Neuronal stem cell (in vitro differentiated cells): ENCODE measurements at regions not wholly inside any gene's neighbourhood (a gene's known extent, or its start where the extent isn't known, plus 50 kb on each side); places are given as distances from the start of the nearest gene placed in this dataset.

ENCODE experiments used
- DNase-seq: peaks from one replicate; pipeline ENCODE4 v3.0.0-alpha.2; 2013; ENCODE audit warnings: low spot score
- H2AFZ ChIP-seq: one replicate; pipeline ENCODE4 v1.6.1; 2013; ENCODE audit warnings: mild to moderate bottlenecking, low read length, inconsistent platforms
- H2AK5ac ChIP-seq: 2 replicates; pipeline ENCODE4 v1.6.1; 2013; ENCODE audit warnings: low read depth, mild to moderate bottlenecking, inconsistent platforms, low read length, moderate library complexity, mixed read lengths
- H2BK120ac ChIP-seq: 2 replicates; pipeline ENCODE4 v1.6.1; 2013; ENCODE audit warnings: low read depth, mild to moderate bottlenecking, inconsistent platforms, low read length, moderate library complexity, mixed read lengths
- H2BK12ac ChIP-seq: one replicate; pipeline ENCODE4 v1.6.1; 2013; ENCODE audit warnings: low read length, inconsistent platforms
- H2BK15ac ChIP-seq: 2 replicates; pipeline ENCODE4 v1.6.1; 2013; ENCODE audit warnings: mild to moderate bottlenecking, low read length, inconsistent platforms, mixed read lengths
- H2BK5ac ChIP-seq: one replicate; pipeline ENCODE4 v1.6.1; 2013; ENCODE audit warnings: inconsistent platforms, mild to moderate bottlenecking, low read length, moderate library complexity
- H3K14ac ChIP-seq: one replicate; pipeline ENCODE4 v1.6.1; 2013; ENCODE audit warnings: low read length, inconsistent platforms
- H3K18ac ChIP-seq: 2 replicates; pipeline ENCODE4 v1.6.1; 2013; ENCODE audit warnings: low read length, inconsistent platforms
- H3K23ac ChIP-seq: 2 replicates; pipeline ENCODE4 v1.6.1; 2013; ENCODE audit warnings: low read depth, mild to moderate bottlenecking, mixed read lengths, low read length, inconsistent platforms; ENCODE audit not compliant: poor library complexity
- H3K27ac ChIP-seq: replicated peaks from 3 replicates; pipeline ENCODE4 v1.5.1; 2013; ENCODE audit warnings: low read length, inconsistent platforms
- H3K27me3 ChIP-seq, 3 experiments: 2 replicates each; pipeline ENCODE4 v1.6.1; 2013; ENCODE audit warnings: low read length in 3 of 3, mild to moderate bottlenecking in 2 of 3, inconsistent platforms in 1 of 3, low read depth in 1 of 3, mixed read lengths in 1 of 3, moderate library complexity in 1 of 3; ENCODE audit not compliant: control insufficient read depth in 3 of 3, insufficient read depth in 3 of 3
- H3K36me3 ChIP-seq, 2 donors: replicated peaks in 1 of 2; 2 replicates each; pipeline ENCODE4 v1.6.1; 2013; ENCODE audit warnings: low read length in 2 of 2; ENCODE audit not compliant: control insufficient read depth in 2 of 2, insufficient read depth in 2 of 2
- H3K4ac ChIP-seq: 2 replicates; pipeline ENCODE4 v1.6.1; 2013; ENCODE audit warnings: inconsistent platforms, mild to moderate bottlenecking, low read length, moderate library complexity
- H3K4me1 ChIP-seq, 2 donors: 1 replicate in 1 of 2; 2 replicates in 1 of 2; pipeline ENCODE4 v1.6.1; 2013; ENCODE audit warnings: low read length in 2 of 2, low read depth in 1 of 2; ENCODE audit not compliant: control insufficient read depth in 2 of 2, insufficient read depth in 1 of 2
- H3K4me2 ChIP-seq: one replicate; pipeline ENCODE4 v1.6.1; 2013; ENCODE audit warnings: mild to moderate bottlenecking, low read length, inconsistent platforms; ENCODE audit not compliant: insufficient read depth, poor library complexity, severe bottlenecking
- H3K4me3 ChIP-seq, 2 donors: 2 replicates each; pipeline ENCODE4 v1.5.1; 2013; ENCODE audit warnings: low read length in 2 of 2, mild to moderate bottlenecking in 2 of 2, inconsistent platforms in 1 of 2, moderate library complexity in 1 of 2
- H3K79me1 ChIP-seq: one replicate; pipeline ENCODE4 v1.6.1; 2013; ENCODE audit warnings: low read depth, mild to moderate bottlenecking, inconsistent platforms, low read length, moderate library complexity
- H3K9ac ChIP-seq: one replicate; pipeline ENCODE4 v1.6.1; 2013; ENCODE audit warnings: mild to moderate bottlenecking, low read depth, low read length, inconsistent platforms; ENCODE audit not compliant: poor library complexity
- H3K9me3 ChIP-seq, 2 donors: replicated peaks in 1 of 2; 2 replicates each; pipeline versions ENCODE3 to v1.6.1; 2013; ENCODE audit warnings: low read length in 2 of 2, mild to moderate bottlenecking in 2 of 2, inconsistent platforms in 1 of 2, low read depth in 1 of 2, mixed read lengths in 1 of 2, moderate library complexity in 1 of 2; ENCODE audit not compliant: control insufficient read depth in 2 of 2, insufficient read depth in 1 of 2
- H4K8ac ChIP-seq: one replicate; pipeline ENCODE4 v1.6.1; 2013; ENCODE audit warnings: low read depth, mild to moderate bottlenecking, inconsistent platforms, low read length, moderate library complexity
- H4K91ac ChIP-seq: one replicate; pipeline ENCODE4 v1.6.1; 2013; ENCODE audit warnings: low read length, low read depth, mild to moderate bottlenecking, inconsistent platforms; ENCODE audit not compliant: poor library complexity
- WGBS, 2 donors: extraction: QIAGEN DNeasy Blood & Tissue Kit; methylation state at CpG; one replicate each; pipeline ENCODE4 v1.1.7; 2013; ENCODE audit warnings: missing lambda C conversion rate in 2 of 2, mixed read lengths in 1 of 2; ENCODE audit not compliant: insufficient read length in 2 of 2, insufficient replicate concordance in 1 of 2; ENCODE audit errors: extremely low coverage in 2 of 2; 5-methylcytosine and 5-hydroxymethylcytosine counted together

DNA sequence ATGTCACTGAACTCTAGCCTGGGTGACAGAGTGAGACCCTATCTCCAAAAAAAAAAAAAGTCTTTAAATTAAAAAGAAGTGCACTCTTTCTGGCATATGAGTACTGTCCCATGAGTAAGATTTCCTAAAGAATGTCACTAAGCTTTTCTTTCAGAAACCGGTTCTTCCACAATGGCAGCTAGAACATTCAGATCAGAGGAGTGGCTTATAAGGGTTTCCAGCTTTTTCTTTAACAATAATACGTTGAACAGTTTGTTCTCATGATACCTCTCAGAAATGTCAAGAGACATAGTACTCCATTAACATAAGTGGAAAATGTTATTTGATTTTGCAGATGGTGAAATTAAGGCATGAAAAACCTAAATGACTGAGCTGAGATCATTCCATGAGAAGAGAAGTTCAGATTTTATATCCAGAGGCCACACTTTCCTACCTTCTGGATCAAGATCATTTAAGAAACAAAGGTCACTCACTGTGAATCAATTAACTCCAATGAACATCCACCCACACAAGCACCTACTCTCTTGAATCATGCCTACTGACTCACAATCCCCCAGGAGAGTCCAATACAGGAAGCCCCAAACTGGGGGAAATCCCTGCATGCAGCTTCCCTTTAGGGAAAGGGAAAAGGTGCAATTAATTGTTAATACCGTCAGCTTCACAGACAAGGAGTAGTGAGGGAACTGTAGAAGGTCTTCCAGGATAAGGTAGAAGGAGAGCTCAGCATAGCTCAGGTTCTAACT is 86.9 kb downstream of the SPTSSA start:
- no peak overlapping the region for H4K91ac ChIP-seq
- H2BK5ac ChIP-seq, result no peak overlapping the region
- no peak overlapping the region for H3K27ac ChIP-seq
- no peak overlapping the region for H3K4me2 ChIP-seq
- no peak overlapping the region for H2BK15ac ChIP-seq
- no peak overlapping the region for H2BK120ac ChIP-seq
- no peaks in the 10 kb centered on the region for H3K79me1 ChIP-seq
- no peak overlapping the region for H3K14ac ChIP-seq
- H3K23ac ChIP-seq, result no peak overlapping the region
- no peak overlapping the region for H3K9ac ChIP-seq
- peaks cover 0 to 9% (median 0%) of the 10 kb centered on the region in 3 experiments for H3K27me3 ChIP-seq
- H3K18ac ChIP-seq, result no peak overlapping the region
- no CpG with 5 or more reads among the region's 3 CpGs for WGBS, 2 donors
- H2AK5ac ChIP-seq, result no peak overlapping the region
- DNase-seq, result no peak
- no peaks in the 10 kb centered on the region for H3K4me1 ChIP-seq
- no peak overlapping the region for H4K8ac ChIP-seq
- no peak overlapping the region for H3K4me3 ChIP-seq
- no peaks in the 10 kb centered on the region for H3K9me3 ChIP-seq
- H3K4ac ChIP-seq, result no peak overlapping the region
- H2AFZ ChIP-seq, result no peak overlapping the region
- no peak overlapping the region for H2BK12ac ChIP-seq
- H3K36me3 ChIP-seq, result no peaks in the 10 kb centered on the region

DNA sequence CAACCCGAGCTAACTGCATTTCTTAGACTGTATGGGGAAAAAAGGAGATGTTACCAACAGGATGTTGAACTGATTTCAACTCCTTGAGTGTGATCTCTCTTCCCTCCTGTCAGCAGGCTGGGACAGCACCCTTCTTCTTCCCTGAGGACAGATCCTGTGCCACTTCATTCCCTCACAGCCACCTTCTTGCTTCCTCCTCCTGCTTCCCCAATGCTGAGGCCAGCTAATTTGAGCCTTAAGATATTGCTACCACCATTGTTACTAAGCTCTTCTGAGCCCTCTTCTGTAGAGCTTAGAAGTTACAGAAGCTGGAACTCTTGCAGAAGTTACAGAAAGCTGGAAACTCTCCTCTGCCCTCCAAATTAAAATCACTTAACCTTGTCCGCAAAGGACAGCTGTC is 88.8 kb downstream of the SPTSSA start:
- H3K9ac ChIP-seq, result no peak overlapping the region
- no peak for DNase-seq
- H2BK5ac ChIP-seq, result no peak overlapping the region
- no CpG with 5 or more reads among the region's 2 CpGs for whole genome bisulfite sequencing, 2 donors
- H3K4me1 ChIP-seq, result no peaks in the 10 kb centered on the region
- H3K14ac ChIP-seq, result no peak overlapping the region
- no peaks in the 10 kb centered on the region for H3K9me3 ChIP-seq
- no peak overlapping the region for H4K8ac ChIP-seq
- no peak overlapping the region for H3K4ac ChIP-seq
- no peak overlapping the region for H2AK5ac ChIP-seq
- no peak overlapping the region for H2BK12ac ChIP-seq
- H3K23ac ChIP-seq, result no peak overlapping the region
- no peak overlapping the region for H3K18ac ChIP-seq
- no peak overlapping the region for H3K4me3 ChIP-seq
- H3K36me3 ChIP-seq, result no peaks in the 10 kb centered on the region
- H3K4me2 ChIP-seq, result no peak overlapping the region
- H3K27me3 ChIP-seq, result peaks cover 0 to 9% (median 0%) of the 10 kb centered on the region in 3 experiments
- H2BK120ac ChIP-seq, result no peak overlapping the region
- H3K27ac ChIP-seq, result no peak overlapping the region
- H2BK15ac ChIP-seq, result no peak overlapping the region
- H2AFZ ChIP-seq, result no peak overlapping the region
- H3K79me1 ChIP-seq, result no peaks in the 10 kb centered on the region
- no peak overlapping the region for H4K91ac ChIP-seq

- no peak overlapping the region for H4K91ac ChIP-seq
- no peak overlapping the region for H3K18ac ChIP-seq
- no peak overlapping the region for H3K4ac ChIP-seq
- H2AK5ac ChIP-seq, result no peak overlapping the region
- no peak overlapping the region for H2AFZ ChIP-seq
- H3K79me1 ChIP-seq, result no peaks in the 10 kb centered on the region
- no peaks in the 10 kb centered on the region for H3K9me3 ChIP-seq
- H2BK120ac ChIP-seq, result no peak overlapping the region
- DNase-seq, result no peak
- H4K8ac ChIP-seq, result no peak overlapping the region
- peaks cover 0 to 6% (median 0%) of the 10 kb centered on the region in 3 experiments for H3K27me3 ChIP-seq
- no CpG with 5 or more reads among the region's 1 CpG for WGBS, 2 donors
- no peak overlapping the region for H2BK15ac ChIP-seq
- H3K9ac ChIP-seq, result no peak overlapping the region
- no peak overlapping the region for H2BK12ac ChIP-seq
- no peak overlapping the region for H3K14ac ChIP-seq
- no peak overlapping the region for H3K4me3 ChIP-seq
- H3K4me2 ChIP-seq, result no peak overlapping the region
- no peaks in the 10 kb centered on the region for H3K36me3 ChIP-seq
- no peak overlapping the region for H2BK5ac ChIP-seq
- H3K4me1 ChIP-seq, result no peaks in the 10 kb centered on the region
- H3K27ac ChIP-seq, result no peak overlapping the region
- no peak overlapping the region for H3K23ac ChIP-seq
Measured at GRCh38 chr14:34372786-34373185, 89.3 kb downstream of the SPTSSA start.

GRCh38 chr14:34369648-34370030 is 92.4 kb downstream of the SPTSSA start:
- H4K91ac ChIP-seq, result no peak overlapping the region
- H2BK15ac ChIP-seq, result no peak overlapping the region
- DNase-seq, result no peak
- H2BK5ac ChIP-seq, result no peak overlapping the region
- no peaks in the 10 kb centered on the region for H3K9me3 ChIP-seq
- WGBS, 2 donors, result no CpG with 5 or more reads among the region's 1 CpG
- no peak overlapping the region for H3K18ac ChIP-seq
- H3K79me1 ChIP-seq, result no peaks in the 10 kb centered on the region
- no peak overlapping the region for H3K4me2 ChIP-seq
- H4K8ac ChIP-seq, result no peak overlapping the region
- H2AFZ ChIP-seq, result no peak overlapping the region
- H3K27ac ChIP-seq, result no peak overlapping the region
- H2BK12ac ChIP-seq, result no peak overlapping the region
- no peaks in the 10 kb centered on the region for H3K36me3 ChIP-seq
- no peak overlapping the region for H2BK120ac ChIP-seq
- no peak overlapping the region for H3K14ac ChIP-seq
- H3K27me3 ChIP-seq, result peaks cover 0 to 3% (median 0%) of the 10 kb centered on the region in 3 experiments
- no peaks in the 10 kb centered on the region for H3K4me1 ChIP-seq
- no peak overlapping the region for H2AK5ac ChIP-seq
- H3K23ac ChIP-seq, result no peak overlapping the region
- no peak overlapping the region for H3K9ac ChIP-seq
- no peak overlapping the region for H3K4ac ChIP-seq
- no peak overlapping the region for H3K4me3 ChIP-seq
